HG03575 (cell line): ENCODE measurements at regions not wholly inside any gene's neighbourhood (a gene's known extent, or its start where the extent isn't known, plus 50 kb on each side); places are given as distances from the start of the nearest gene placed in this dataset.

ENCODE experiments used
- ATAC-seq: cut with Tn5 transposase; IDR thresholded peaks from one replicate; pipeline ENCODE4 v1.9.1; 2021; ENCODE audit not compliant: unreplicated experiment, insufficient number of reproducible peaks, low FRiP score; ENCODE audit errors: extremely low read depth

- ATAC-seq: no peak
These were observed 263.1 kb upstream of the PTGER4 start for GRCh38 chr5:40416588-40416987.

- ATAC-seq: no peak
These were observed 263.6 kb upstream of the PTGER4 start for GRCh38 chr5:40416098-40416497.

DNA sequence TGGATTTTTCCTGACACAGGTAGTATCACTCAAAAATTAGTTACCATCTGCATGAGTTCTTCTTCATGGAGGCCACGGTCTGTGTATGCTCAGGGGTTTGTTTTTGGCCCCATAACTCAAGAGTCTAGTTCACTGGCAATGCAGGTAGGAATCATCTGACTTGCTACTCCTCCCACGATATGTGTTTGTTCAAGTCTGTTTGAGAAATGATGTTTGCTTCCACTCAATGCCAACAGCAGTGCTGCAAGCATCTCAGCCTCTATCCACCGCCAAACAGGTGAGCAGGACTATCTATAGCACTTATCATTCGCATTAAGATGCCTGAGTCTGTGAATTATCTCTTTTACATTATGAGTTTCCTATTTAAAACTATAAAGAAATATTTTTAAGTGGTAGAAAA is 264.8 kb upstream of the PTGER4 start:
- ATAC-seq: no peak

DNA sequence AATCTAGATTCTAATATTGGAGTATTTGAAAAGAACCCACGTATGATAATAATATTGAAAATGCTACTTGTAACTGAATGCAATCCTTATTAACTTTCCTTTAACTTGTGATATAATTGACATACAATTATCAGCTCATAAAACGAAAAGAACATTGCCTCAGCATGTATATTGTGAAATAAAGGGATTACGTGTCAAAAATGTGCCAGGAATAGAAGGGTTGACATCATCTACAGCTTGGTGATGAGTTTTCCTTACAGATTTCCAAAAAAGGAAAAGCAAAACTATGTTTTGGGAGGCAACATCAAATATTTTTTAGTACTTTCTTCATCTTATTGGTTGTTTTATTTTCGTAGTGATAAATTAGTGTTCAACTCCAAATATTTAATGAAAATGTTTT is 266.0 kb upstream of the PTGER4 start:
- ATAC-seq: no peak

GRCh38 chr5:40412771-40413170 is 266.9 kb upstream of the PTGER4 start:
- no peak for ATAC-seq

- ATAC-seq: no peak
These were observed 268.6 kb upstream of the PTGER4 start for GRCh38 chr5:40410964-40411635.

GRCh38 chr5:40410231-40410861 is 269.4 kb upstream of the PTGER4 start:
- no peak for ATAC-seq

- ATAC-seq: no peak
These were observed 270.1 kb upstream of the PTGER4 start for GRCh38 chr5:40409601-40410000.

- no peak for ATAC-seq
These were observed 272.9 kb upstream of the PTGER4 start for GRCh38 chr5:40406741-40407211.

- ATAC-seq: no peak
These were observed 273.5 kb upstream of the PTGER4 start for GRCh38 chr5:40405996-40406740.

DNA sequence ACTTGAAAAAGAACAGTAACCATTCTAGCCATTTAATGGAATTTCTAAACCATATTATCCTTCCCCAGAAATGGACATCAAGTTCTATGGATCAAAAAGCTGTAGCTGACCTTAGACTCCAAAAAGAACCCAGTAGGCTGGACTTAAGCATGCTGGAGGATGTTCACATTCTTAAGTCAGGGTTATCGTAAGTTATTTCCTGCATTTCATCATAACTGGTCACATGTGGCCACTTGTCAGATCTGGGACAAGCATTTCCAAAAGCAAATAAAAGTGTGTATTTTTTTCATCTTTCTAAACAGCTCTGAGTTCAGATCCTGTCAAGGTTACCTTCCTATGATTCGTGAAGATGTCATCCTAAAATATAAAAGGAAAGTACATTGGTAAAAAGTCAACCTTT is 274.5 kb upstream of the PTGER4 start:
- no peak for ATAC-seq

DNA sequence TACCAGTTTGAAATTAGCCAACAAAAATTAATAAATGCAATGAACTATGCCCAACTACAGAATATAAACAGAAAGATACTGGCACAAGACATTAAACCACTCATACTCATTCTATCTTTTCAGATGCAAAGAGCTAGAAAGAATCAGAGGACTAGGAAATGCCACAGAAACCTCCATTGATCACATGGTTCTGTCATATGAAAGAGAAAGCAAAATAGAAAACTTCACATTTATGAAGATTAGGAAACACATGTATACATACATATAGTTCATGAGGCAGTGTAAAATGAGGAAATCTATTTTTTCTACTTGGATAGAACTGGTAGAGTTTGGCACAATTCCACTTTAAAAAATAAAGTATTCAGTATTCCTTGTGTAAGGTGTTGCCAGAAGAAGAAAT is 275.1 kb upstream of the PTGER4 start:
- ATAC-seq: peak; percentile 54

DNA sequence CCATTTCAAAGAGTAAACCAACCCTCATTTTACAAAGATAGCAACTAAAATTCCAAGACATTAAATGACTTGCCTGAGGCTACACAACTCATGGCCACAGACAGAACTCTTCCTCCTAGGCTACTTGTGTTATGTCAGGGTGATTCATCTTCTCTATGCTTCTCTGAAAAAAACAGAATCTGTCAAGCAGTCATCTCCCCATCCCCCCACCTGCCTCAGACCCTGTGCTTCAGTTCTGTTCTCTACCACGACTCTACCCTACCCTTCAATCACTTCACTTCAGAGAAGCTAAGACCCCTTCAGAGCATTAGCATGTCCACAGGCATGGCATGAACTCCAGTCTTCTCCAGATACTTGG is 277.7 kb upstream of the PTGER4 start:
- ATAC-seq: no peak

DNA sequence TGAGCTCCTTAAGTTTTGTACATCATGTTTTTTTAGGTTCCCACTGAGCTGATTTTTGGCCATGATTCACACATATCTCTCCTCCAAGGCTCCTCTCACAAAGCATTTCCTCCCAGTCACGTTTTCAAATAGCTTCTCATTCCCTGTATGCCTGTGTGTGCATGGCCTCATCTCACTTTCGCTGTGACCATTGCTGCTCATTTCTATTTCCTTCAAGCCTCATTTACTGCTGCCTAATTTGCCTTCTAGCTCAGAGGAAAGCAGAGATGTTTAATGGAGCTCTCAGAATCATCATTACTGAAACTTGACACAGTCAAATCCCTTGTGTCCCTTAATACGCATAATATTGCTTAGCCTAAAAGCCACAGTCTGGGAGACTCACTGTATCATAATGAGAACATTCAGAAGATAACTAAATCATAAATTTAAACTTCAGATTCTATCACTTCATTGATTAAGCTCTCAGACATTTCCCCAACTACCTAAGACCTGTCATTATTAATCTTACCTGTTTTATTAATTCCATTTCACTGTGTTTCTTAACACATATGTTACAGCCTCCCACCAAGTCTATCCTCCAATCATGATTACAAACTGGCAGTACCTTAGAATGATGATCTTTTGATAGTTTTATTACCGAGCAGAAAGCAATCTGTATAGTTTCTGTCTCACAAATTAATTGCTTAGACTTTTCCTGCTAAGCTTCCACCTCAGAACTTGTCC is 278.3 kb upstream of the PTGER4 start:
- peak; percentile 54 for ATAC-seq

DNA sequence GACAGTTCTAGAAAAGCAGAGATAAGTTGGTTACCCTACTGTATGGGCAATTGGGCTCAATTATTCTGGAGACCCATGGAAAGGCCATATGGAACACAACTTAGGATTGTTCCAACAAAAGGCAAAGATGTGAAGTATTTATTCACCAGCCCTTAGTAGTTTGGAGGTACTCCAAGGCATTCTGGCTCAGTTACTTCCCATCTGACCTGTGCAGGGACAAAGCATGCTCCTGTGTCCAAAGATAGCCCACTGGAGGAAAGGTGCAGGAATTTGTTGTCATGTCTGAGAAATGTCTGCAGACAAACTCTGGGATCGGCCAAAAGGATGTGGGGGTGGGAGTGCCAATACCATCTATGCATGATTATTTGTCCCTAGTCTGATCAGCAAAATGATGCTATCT is 279.5 kb upstream of the PTGER4 start:
- ATAC-seq: no peak

- no peak for ATAC-seq
These were observed 280.4 kb upstream of the PTGER4 start for GRCh38 chr5:40399349-40399748.

- no peak for ATAC-seq
These were observed 281.7 kb upstream of the PTGER4 start for GRCh38 chr5:40397976-40398375.

GRCh38 chr5:40397091-40397490 is 282.6 kb upstream of the PTGER4 start:
- ATAC-seq: no peak

DNA sequence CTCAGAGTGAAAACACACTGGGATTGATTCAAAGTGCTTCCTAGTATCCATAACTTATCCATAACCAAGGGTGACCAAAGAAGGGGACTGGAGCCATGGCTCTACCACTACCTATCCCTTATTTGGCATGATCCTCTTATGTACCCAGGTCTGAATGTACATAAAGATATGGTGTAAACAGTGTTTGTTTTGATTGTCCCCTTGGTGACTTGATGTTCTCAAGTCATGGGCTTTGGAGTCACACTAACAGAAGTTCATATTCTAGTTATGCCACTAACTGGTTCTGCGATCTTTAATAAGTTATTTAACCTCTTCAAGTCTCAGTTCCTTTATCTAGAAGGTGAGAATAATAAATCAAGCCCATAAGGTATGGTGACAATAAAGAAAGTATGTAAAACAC is 283.4 kb upstream of the PTGER4 start:
- ATAC-seq: no peak

- no peak for ATAC-seq
These were observed 284.5 kb upstream of the PTGER4 start for GRCh38 chr5:40395251-40395650.
